Type B pancreatic cell (in vitro differentiated cells): ENCODE measurements at regions not wholly inside any gene's neighbourhood (a gene's known extent, or its start where the extent isn't known, plus 50 kb on each side); places are given as distances from the start of the nearest gene placed in this dataset.

ENCODE experiments used
- DNase-seq: peaks from one replicate; pipeline ENCODE4 v3.0.0; 2021; ENCODE audit warnings: mixed read lengths; ENCODE audit not compliant: unreplicated experiment; ENCODE audit errors: extremely low spot score
- H3K27ac Mint-ChIP-seq: 2 replicates; pipeline ENCODE4 v1.8.0; 2021; ENCODE audit warnings: mild to moderate bottlenecking, mixed read lengths
- H3K27me3 Mint-ChIP-seq: 2 replicates; pipeline ENCODE4 v1.8.0; 2021; ENCODE audit warnings: mixed read lengths
- H3K36me3 Mint-ChIP-seq: 2 replicates; pipeline ENCODE4 v1.8.0; 2021; ENCODE audit warnings: mixed read lengths
- H3K4me1 Mint-ChIP-seq: one replicate; pipeline ENCODE4 v1.8.0; 2021; ENCODE audit warnings: mixed read lengths; ENCODE audit not compliant: unreplicated experiment
- H3K4me3 Mint-ChIP-seq: 2 replicates; pipeline ENCODE4 v1.8.0; 2021; ENCODE audit warnings: mild to moderate bottlenecking, mixed read lengths
- H3K9me3 Mint-ChIP-seq: 2 replicates; pipeline ENCODE4 v1.8.0; 2021; ENCODE audit warnings: mixed read lengths
- TF ChIP-seq, protein P1 (sequence below): fragments of 200-600 bp; sonication (generic); conservative IDR thresholded peaks from 2 replicates; pipeline ENCODE4 v1.5.0; 2021; ENCODE audit warnings: antibody characterized with exemption, mild to moderate bottlenecking

DNA sequence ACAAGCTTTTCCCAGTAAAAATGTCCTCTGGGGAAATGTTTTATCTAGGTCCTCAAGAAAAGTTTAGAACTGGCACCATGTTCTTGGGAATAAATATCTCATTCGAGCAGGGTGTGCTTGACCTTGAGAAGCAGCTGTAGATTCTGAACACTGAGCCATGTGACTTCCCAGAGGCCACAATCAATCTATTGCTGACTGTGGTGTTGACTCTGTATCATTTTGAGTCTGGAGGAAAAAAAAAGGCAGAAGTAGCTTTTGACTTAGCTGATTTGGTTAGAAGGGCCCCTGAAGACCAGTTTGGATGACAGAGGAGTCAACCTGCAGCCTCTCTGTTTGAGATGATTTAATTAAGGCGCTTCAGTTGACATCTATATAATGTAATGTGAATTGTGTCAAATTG lies 592.4 kb upstream of the SEL1L start:
- Mint-ChIP-seq H3K4me1 (no peaks in the 10 kb centered on the region), H3K4me3 (no peak overlapping the region), H3K9me3 (no peaks in the 10 kb centered on the region), H3K36me3 (no peaks in the 10 kb centered on the region), H3K27me3 (no peaks in the 10 kb centered on the region), H3K27ac (no peak overlapping the region)
- TF ChIP-seq, protein P1, sequence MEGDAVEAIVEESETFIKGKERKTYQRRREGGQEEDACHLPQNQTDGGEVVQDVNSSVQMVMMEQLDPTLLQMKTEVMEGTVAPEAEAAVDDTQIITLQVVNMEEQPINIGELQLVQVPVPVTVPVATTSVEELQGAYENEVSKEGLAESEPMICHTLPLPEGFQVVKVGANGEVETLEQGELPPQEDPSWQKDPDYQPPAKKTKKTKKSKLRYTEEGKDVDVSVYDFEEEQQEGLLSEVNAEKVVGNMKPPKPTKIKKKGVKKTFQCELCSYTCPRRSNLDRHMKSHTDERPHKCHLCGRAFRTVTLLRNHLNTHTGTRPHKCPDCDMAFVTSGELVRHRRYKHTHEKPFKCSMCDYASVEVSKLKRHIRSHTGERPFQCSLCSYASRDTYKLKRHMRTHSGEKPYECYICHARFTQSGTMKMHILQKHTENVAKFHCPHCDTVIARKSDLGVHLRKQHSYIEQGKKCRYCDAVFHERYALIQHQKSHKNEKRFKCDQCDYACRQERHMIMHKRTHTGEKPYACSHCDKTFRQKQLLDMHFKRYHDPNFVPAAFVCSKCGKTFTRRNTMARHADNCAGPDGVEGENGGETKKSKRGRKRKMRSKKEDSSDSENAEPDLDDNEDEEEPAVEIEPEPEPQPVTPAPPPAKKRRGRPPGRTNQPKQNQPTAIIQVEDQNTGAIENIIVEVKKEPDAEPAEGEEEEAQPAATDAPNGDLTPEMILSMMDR, result no peak
- no peak for DNase-seq

DNA sequence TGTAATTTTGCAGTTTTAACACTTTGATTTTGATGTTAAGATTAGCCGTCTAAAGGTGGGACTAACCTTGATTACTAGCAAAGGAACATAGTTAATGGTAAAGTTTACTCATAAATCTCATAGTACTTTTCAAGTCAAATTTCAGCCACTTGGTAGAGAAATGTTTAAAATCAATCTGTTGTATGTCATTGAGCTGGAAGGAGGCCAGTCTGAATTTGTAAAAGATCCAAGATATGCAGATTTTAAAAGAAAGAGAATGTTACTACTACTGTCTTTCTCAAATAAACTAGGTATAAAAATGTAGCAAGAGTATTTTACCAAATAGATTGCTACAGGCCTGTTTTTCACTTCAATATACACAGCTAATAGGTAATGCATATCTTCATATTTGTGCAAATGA lies 600.8 kb upstream of the SEL1L start:
- DNase-seq, result no peak
- TF ChIP-seq, protein P1, result no peak
- Mint-ChIP-seq H3K4me1 (peaks cover 4% of the 10 kb centered on the region), H3K4me3 (no peak overlapping the region), H3K27me3 (no peaks in the 10 kb centered on the region), H3K36me3 (no peaks in the 10 kb centered on the region), H3K9me3 (no peaks in the 10 kb centered on the region), H3K27ac (no peak overlapping the region)

DNA sequence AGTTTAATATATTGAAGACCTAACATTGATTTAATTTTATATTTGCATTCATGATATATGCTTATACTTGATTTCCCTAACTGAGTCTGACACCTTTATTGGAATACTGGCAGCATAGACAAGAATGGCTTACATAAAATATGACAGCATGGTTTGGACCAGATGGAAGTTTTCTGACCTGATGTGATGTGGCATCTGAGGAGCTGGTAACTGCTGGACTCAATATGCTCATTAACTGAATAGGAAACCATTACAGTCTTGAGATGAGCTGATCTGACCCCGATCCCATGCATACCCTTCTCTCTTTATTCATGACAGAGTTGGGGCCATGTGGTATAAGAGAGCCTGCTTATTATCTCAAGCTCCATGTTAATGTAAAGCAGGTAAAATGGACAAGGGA lies 604.8 kb upstream of the SEL1L start:
- TF ChIP-seq, protein P1, result no peak
- Mint-ChIP-seq H3K4me3 (no peak overlapping the region), H3K36me3 (no peaks in the 10 kb centered on the region), H3K4me1 (peaks cover 3% of the 10 kb centered on the region), H3K27ac (no peak overlapping the region), H3K9me3 (peaks cover 14% of the 10 kb centered on the region), H3K27me3 (no peaks in the 10 kb centered on the region)
- DNase-seq, result no peak

DNA sequence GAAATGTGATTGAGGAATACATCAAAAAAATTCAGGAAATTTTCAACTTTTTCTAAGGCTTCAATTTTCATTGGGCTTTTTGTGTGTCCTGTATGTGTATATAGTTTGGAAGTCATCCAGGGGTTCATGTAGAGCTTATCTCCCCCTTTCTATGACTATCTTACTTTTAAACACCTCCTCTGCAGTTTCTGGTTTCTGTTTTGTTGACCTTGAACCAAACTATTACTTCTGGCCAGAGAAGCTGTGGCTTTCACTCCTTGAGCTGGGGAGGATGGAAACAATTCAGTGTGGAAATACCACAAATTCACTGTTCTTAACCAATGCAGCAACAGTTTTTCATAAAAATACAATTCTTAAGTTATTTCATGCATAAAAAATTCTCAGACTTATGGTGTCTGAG lies 613.2 kb upstream of the SEL1L start:
- TF ChIP-seq, protein P1, result no peak
- Mint-ChIP-seq H3K4me3 (no peak overlapping the region), H3K36me3 (no peaks in the 10 kb centered on the region), H3K27me3 (no peaks in the 10 kb centered on the region), H3K9me3 (no peaks in the 10 kb centered on the region), H3K4me1 (no peaks in the 10 kb centered on the region), H3K27ac (no peak overlapping the region)
- no peak for DNase-seq

DNA sequence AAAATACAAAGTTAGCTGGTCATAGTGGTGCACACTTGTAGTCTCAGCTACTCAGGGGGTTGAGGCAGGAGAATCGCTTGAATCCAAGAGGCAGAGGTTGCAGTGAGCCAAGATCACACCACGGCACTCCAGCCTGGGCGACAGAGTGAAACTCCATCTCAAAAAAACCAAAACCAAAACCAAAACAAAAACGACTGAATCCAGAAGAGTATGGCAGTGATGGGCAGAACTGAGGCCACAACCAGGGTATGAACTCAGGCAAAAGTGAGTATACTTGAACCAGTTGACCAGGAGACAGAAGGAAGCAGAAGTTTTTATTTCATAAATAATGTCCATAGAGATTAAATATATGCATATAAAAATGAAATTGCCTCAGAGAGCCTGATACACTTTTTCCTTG lies 620.0 kb upstream of the SEL1L start:
- no peaks in the 10 kb centered on the region for H3K36me3 Mint-ChIP-seq
- peaks cover 5% of the 10 kb centered on the region for H3K4me1 Mint-ChIP-seq
- TF ChIP-seq, protein P1, result no peak
- no peak overlapping the region for H3K4me3 Mint-ChIP-seq
- DNase-seq, result no peak
- H3K27ac Mint-ChIP-seq, result no peak overlapping the region
- H3K27me3 Mint-ChIP-seq, result no peaks in the 10 kb centered on the region
- H3K9me3 Mint-ChIP-seq, result no peaks in the 10 kb centered on the region

DNA sequence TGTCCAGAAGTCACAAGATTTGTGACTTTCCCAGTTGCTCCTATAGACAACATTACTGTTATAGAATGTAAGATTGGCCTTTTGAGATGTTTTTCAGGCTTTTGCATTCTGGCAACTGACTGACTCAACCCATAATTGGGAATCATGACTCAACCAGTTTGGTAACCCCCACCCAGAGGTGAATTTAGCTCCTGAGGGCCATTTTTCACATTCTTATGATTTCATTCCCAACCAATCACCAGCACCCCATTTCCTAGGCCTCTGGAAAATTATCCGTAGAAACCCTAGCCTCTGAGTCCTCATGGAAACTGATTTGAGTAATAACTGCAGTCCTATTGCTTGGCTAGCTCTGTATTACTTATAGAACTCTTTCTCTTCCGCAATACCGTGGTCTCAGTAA lies 626.0 kb upstream of the SEL1L start:
- Mint-ChIP-seq H3K27ac (no peak overlapping the region), H3K9me3 (peaks cover 12% of the 10 kb centered on the region), H3K27me3 (no peaks in the 10 kb centered on the region), H3K4me3 (no peak overlapping the region), H3K4me1 (no peaks in the 10 kb centered on the region), H3K36me3 (no peaks in the 10 kb centered on the region)
- TF ChIP-seq, protein P1, result no peak
- DNase-seq, result no peak
